Psoas muscle (tissue), 7 donors: ENCODE measurements at regions not wholly inside any gene's neighbourhood (a gene's known extent, or its start where the extent isn't known, plus 50 kb on each side); places are given as distances from the start of the nearest gene placed in this dataset.

ENCODE experiments used
- ATAC-seq, 4 donors: fragments of 200-7000 bp; cut with Tn5 transposase; one replicate each; pipeline ENCODE4 v1.9.1; 2020; ENCODE audit warnings: moderate library complexity in 3 of 4, mild to moderate bottlenecking in 2 of 4
- DNase-seq, 2 donors: peaks; one replicate each; pipeline ENCODE4 v3.0.0-alpha.2; 2020
- H3K27ac ChIP-seq: fragments of 200-600 bp; one replicate; pipeline ENCODE4 v1.8.0; 2022
- H3K27me3 ChIP-seq, 3 donors: fragments of 200-600 bp in 1 of 3; one replicate each; pipeline versions ENCODE4 v1.6.1 to v1.8.0; 2013 to 2022; ENCODE audit warnings: low read length in 2 of 3, mild to moderate bottlenecking in 2 of 3, moderate library complexity in 1 of 3; ENCODE audit not compliant: insufficient read depth in 3 of 3
- H3K36me3 ChIP-seq, 2 donors: fragments of 200-600 bp in 1 of 2; one replicate each; pipeline versions ENCODE4 v1.6.1 to v1.8.0; 2013 to 2022; ENCODE audit warnings: low read depth in 1 of 2, mild to moderate bottlenecking in 1 of 2, moderate library complexity in 1 of 2; ENCODE audit not compliant: insufficient read depth in 1 of 2
- H3K4me1 ChIP-seq: fragments of 200-600 bp; one replicate; pipeline ENCODE4 v1.8.0; 2022
- H3K4me3 ChIP-seq: fragments of 200-600 bp; one replicate; pipeline ENCODE4 v1.8.0; 2022; ENCODE audit warnings: mild to moderate bottlenecking
- H3K9me3 ChIP-seq: fragments of 200-600 bp; one replicate; pipeline ENCODE4 v1.8.0; 2022
- WGBS, 3 donors: extraction: QIAGEN DNeasy Blood & Tissue Kit; methylation state at CpG; one replicate each; pipeline versions ENCODE4 v1.1.6 to v1.1.7; 2013; 5-methylcytosine and 5-hydroxymethylcytosine counted together
- intact Hi-C, 2 donors: fragments of 100-400 bp; cut with DNase I; formaldehyde crosslinking; loops; one replicate each; pipeline versions ENCODE4 v1.11.0 to v1.14.2; 2022
- TF ChIP-seq, protein P1 (sequence below): fragments of 200-600 bp; IDR thresholded peaks from one replicate; pipeline ENCODE4 v1.8.0; 2022; ENCODE audit warnings: antibody characterized with exemption
- donor health status: healthy with polysubstance abuse.
- donor health status: DM: no; HTN: no; CAD: no; lungs with moderate emphysema.
- donor health status: Bipolar disorder and iron deficiency.
- donor health status: healthy.
- donor health status: DM: yes; HTN: yes; CAD: no.
- donor health status: DM: no; HTN: no; CAD: no.
- donor health status: DM: yes; HTN: yes; CAD: no.

DNA sequence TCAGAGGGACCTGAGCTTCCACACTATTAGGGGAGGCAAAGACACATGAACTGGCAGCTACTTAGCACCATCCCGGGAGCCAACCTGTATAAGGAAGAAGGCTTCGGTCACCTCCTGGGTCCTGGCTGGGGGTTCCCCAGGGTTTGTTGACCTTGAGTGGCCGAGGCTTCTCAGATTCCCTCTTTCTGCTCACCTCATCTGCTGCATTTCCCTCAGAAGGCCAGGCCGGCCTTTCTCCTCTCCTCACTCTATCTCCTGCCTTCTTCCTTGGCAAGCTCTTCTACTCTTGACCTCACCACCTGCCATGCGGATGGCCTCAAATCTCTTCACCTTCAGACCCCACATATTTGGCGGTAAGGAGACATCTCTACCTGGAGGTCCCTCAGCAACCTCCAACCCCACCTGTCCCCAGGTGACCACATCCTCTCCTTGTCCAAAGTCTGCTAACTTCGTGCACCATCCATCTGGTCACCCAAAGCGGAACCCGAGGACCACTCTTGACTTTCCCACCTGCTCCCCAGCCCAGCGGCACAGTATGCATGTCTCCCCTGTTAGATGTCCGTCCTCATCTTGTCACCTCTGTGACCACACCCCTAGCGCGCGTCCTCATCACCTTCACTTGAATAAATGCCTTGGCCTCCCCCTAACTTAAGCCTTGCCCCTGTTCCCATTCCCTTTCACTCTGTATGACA lies 133.8 kb upstream of the UNC5B start:
- DNase-seq (no peak), ATAC-seq (no peak)
- Histone ChIP-seq H3K4me1 (peaks cover 5% of the 10 kb centered on the region), H3K27me3 (no peaks in the 10 kb centered on the region), H3K9me3 (no peaks in the 10 kb centered on the region), H3K4me3 (no peak overlapping the region), H3K36me3 (no peaks in the 10 kb centered on the region), H3K27ac (no peak overlapping the region)
- TF ChIP-seq, protein P1, sequence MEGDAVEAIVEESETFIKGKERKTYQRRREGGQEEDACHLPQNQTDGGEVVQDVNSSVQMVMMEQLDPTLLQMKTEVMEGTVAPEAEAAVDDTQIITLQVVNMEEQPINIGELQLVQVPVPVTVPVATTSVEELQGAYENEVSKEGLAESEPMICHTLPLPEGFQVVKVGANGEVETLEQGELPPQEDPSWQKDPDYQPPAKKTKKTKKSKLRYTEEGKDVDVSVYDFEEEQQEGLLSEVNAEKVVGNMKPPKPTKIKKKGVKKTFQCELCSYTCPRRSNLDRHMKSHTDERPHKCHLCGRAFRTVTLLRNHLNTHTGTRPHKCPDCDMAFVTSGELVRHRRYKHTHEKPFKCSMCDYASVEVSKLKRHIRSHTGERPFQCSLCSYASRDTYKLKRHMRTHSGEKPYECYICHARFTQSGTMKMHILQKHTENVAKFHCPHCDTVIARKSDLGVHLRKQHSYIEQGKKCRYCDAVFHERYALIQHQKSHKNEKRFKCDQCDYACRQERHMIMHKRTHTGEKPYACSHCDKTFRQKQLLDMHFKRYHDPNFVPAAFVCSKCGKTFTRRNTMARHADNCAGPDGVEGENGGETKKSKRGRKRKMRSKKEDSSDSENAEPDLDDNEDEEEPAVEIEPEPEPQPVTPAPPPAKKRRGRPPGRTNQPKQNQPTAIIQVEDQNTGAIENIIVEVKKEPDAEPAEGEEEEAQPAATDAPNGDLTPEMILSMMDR, result no peak
- WGBS, 3 donors, result 88 to 97% (median 95%) methylated on average over 14 of the region's 14 CpGs
- intact Hi-C loops, result no loop called here

DNA sequence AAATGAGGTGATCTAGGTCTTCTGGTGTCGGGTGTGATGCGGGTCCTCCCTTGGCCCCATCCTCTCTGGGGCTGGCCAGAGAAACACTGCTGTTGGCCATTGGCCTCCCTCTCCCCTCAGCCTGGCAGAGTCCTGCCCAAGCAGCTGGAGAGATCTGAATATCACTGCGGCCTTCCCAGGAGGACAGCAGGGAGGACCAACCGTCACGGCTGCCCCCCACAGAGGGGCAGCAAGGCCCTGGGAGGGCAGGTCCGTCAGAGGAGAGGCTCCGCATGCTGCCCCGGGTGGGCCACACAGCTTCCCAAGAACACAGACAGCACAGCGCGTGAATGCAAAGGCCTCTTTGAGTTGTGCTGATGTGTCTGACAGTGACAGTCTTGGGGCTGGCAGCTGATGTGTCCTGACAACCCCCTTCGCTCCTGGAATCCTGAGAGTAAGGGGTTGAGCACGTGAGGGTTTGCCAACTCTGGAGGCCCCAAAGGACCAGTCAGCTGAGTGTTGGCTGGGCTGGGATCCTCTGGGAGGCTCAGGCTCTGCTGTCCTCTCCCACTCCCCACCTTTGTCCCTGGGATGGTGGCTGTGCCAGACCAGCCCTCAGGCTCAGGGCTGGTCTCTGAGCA lies 132.5 kb upstream of the UNC5B start:
- TF ChIP-seq, protein P1, result no peak

DNA sequence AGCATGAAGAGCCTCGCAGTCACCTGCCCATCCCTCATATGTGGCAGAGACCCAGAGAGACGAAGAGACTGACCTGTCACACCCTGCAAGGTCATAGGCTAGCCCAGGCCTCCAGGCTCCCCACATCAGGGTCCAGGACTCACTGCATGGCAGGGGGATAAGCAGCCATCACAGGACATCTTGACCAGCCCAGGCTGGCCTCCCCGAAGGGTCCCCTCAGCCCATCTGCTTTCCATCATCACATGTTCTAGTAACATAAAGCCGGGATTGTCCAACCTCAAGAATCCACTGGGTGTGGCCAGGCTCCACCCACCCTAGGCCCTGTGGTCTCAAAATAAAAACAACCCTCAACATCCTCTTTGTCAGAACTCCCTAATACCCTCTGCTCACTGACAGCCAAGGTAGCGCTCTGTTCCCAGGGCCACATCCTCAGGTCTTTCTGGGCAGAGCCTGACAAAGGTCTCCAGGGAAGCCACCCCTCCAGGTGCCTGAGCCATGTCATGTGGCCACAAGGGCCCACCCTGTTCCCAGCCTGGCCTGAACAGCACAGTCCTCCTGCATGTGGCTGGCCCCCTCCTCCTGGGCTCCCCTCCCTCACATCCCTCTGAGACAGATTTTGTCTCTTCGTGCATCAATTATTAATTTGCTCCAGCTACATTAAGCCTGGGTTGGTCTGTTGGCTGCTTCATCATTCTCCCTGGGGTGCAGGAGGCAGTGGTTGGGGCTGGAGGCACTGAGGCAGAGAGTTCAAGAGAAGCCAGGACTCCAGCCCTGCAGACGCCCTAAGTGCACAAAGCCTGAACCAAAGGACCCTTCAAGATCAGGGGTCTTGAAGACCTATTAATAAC lies 131.8 kb upstream of the UNC5B start:
- intact Hi-C loops, result no loop called here

More for the DNA sequence above, 132.5 kb upstream of the UNC5B start:
- H3K27ac ChIP-seq, result no peak overlapping the region
- ATAC-seq, result no peak
- H3K9me3 ChIP-seq, result no peaks in the 10 kb centered on the region
- no peak for DNase-seq
- peaks cover 5% of the 10 kb centered on the region for H3K4me1 ChIP-seq
- no peaks in the 10 kb centered on the region for H3K36me3 ChIP-seq
- intact Hi-C loops, result no loop called here
- WGBS, 3 donors, result 78 to 86% (median 82%) methylated on average over 12 of the region's 12 CpGs
- H3K27me3 ChIP-seq, result no peaks in the 10 kb centered on the region
- no peak overlapping the region for H3K4me3 ChIP-seq

DNA sequence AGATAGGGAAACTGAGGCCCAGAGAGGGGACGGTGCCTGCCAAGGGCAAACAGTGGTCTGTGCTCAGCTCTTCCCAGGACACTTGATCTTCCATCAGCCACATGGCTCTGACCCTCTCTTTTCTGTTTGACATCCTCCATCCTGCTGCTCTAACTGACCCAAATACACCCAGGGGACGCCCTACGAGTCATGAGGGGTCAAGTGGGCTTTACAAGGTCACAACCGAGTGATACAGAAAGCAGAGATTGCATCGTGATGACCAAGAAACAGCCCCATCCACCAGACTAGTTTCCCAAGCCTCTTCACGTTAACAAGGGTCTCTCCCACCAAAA lies 131.2 kb upstream of the UNC5B start:
- Histone ChIP-seq H3K27ac (no peak overlapping the region), H3K4me3 (no peak overlapping the region), H3K9me3 (no peaks in the 10 kb centered on the region), H3K27me3 (no peaks in the 10 kb centered on the region), H3K4me1 (no peaks in the 10 kb centered on the region), H3K36me3 (no peaks in the 10 kb centered on the region)
- TF ChIP-seq, protein P1, result no peak
- ATAC-seq, result no peak
- intact Hi-C loops, result no loop called here
- DNase-seq, result no peak
- WGBS, 3 donors, result 71 to 85% (median 73%) methylated on average over 6 of the region's 6 CpGs

More for the DNA sequence above, 131.8 kb upstream of the UNC5B start:
- Histone ChIP-seq H3K4me3 (no peak overlapping the region), H3K27me3 (no peaks in the 10 kb centered on the region), H3K9me3 (no peaks in the 10 kb centered on the region), H3K4me1 (no peaks in the 10 kb centered on the region), H3K27ac (no peak overlapping the region), H3K36me3 (no peaks in the 10 kb centered on the region)
- TF ChIP-seq, protein P1, result no peak
- DNase-seq (no peak), ATAC-seq (no peak)
- 86 to 88% (median 88%) methylated on average over 7 of the region's 7 CpGs for WGBS, 3 donors
